ENCODE measurements at regions not wholly inside any gene's neighbourhood (a gene's known extent, or its start where the extent isn't known, plus 50 kb on each side); places are given as distances from the start of the nearest gene placed in this dataset.
A peak's percentile ranks its signal among the peaks of the same experiment; 100 is the strongest.

DNA sequence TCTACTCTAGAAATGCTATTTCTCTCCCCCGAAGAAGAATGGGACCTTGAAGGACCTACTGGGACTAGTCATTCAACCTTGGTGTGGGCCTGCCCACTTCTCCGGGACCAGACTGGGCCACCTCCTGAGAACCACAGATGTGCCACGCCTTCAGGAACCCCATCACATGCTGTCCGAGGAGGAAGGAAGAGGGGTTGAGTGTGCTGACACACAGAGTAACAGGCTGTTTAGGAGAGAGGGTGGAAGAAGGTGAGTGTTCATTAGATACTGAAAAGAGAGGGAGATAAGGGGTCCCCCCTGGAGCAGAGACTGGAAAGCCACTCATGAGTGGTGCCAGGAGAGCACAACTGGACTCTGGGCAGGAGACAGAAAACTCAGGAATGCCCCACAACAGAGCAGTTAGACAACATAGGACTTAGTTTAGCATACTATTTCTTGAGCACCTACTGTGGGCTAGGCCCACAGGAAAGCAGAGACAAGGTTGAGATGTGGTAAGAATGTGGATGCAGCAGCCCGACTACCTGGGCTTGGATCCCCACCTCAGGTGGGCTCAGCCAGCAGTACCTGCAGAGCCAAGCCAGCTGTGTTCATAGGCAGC is 286.4 kb upstream of the NCKAP5 start:
- WGBS, 2 donors (ENCODE audit: extremely low coverage in 2 of 2, insufficient read length in 2 of 2, insufficient replicate concordance in 1 of 2), result no CpG with 5 or more reads among the region's 5 CpGs
- H3K27me3 ChIP-seq (ENCODE audit: control insufficient read depth in 3 of 3, insufficient read depth in 3 of 3, low read depth in 1 of 3, low read length in 3 of 3), result no peaks in the 10 kb centered on the region
- H4K91ac ChIP-seq (ENCODE audit: low read depth, low read length, poor library complexity), result no peak overlapping the region
- no peak overlapping the region for H3K23ac ChIP-seq (ENCODE audit: low read depth, low read length, poor library complexity)
- H3K4me3 ChIP-seq (ENCODE audit: low read length in 2 of 2), result no peak overlapping the region
- H3K9ac ChIP-seq (ENCODE audit: low read depth, low read length, poor library complexity), result no peak overlapping the region
- no peak overlapping the region for H2BK12ac ChIP-seq (ENCODE audit: low read length)
- no peak overlapping the region for H3K4ac ChIP-seq (ENCODE audit: low read length)
- no peaks in the 10 kb centered on the region for H3K36me3 ChIP-seq (replicated peaks in 1 of 2; ENCODE audit: control insufficient read depth in 2 of 2, insufficient read depth in 2 of 2, low read length in 2 of 2)
- H3K27ac ChIP-seq (replicated peaks; ENCODE audit: low read length), result no peak overlapping the region
- no peak overlapping the region for H2BK15ac ChIP-seq (ENCODE audit: low read length)
- no peak overlapping the region for H3K18ac ChIP-seq (ENCODE audit: low read length)
- H3K9me3 ChIP-seq (replicated peaks in 1 of 2; ENCODE audit: control insufficient read depth in 2 of 2, insufficient read depth in 1 of 2, low read depth in 1 of 2, low read length in 2 of 2), result peaks cover 2 to 14% of the 10 kb centered on the region in 2 donors
- no peak for DNase-seq (ENCODE audit: low spot score)
- H2BK120ac ChIP-seq (ENCODE audit: low read depth, low read length), result no peak overlapping the region
- H2AK5ac ChIP-seq (ENCODE audit: low read depth, low read length), result no peak overlapping the region
- H4K8ac ChIP-seq (ENCODE audit: low read depth, low read length), result no peak overlapping the region
- H3K14ac ChIP-seq (ENCODE audit: low read length), result no peak overlapping the region
- no peaks in the 10 kb centered on the region for H3K4me1 ChIP-seq (ENCODE audit: control insufficient read depth in 2 of 2, insufficient read depth in 1 of 2, low read depth in 1 of 2, low read length in 2 of 2)
- H3K4me2 ChIP-seq (ENCODE audit: insufficient read depth, low read length, poor library complexity, severe bottlenecking), result no peak overlapping the region
- H2AFZ ChIP-seq (ENCODE audit: low read length), result no peak overlapping the region
- no peak overlapping the region for H2BK5ac ChIP-seq (ENCODE audit: low read length)
- no peaks in the 10 kb centered on the region for H3K79me1 ChIP-seq (ENCODE audit: low read depth, low read length)

DNA sequence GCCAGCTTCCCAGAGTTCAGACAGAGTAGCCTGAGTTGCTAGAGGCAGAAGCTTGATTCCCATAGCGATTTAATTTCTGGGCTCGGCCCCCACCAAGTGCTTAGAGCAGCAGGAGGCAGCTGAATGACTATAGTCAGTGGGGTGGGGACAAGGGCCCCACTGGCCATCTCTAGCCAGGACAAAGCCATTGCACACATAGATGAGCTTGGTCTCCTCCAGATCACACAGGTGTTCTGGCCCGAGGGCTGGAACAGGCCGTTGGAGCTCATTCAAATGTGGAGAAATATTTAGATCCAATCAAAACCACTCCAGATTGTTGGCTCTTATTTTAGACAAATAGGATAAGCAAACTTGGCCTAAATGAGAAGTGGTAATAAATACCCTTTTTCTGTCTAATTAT is 287.3 kb upstream of the NCKAP5 start:
- H3K9ac ChIP-seq (ENCODE audit: low read depth, low read length, poor library complexity), result peak overlapping the region; percentile 30
- H3K4me1 ChIP-seq (ENCODE audit: control insufficient read depth in 2 of 2, insufficient read depth in 1 of 2, low read depth in 1 of 2, low read length in 2 of 2), result no peaks in the 10 kb centered on the region
- H3K4me3 ChIP-seq (ENCODE audit: low read length in 2 of 2), result no peak overlapping the region
- no peaks in the 10 kb centered on the region for H3K79me1 ChIP-seq (ENCODE audit: low read depth, low read length)
- H3K4me2 ChIP-seq (ENCODE audit: insufficient read depth, low read length, poor library complexity, severe bottlenecking), result no peak overlapping the region
- WGBS, 2 donors (ENCODE audit: extremely low coverage in 2 of 2, insufficient read length in 2 of 2, insufficient replicate concordance in 1 of 2), result no CpG with 5 or more reads among the region's 4 CpGs
- no peak overlapping the region for H3K14ac ChIP-seq (ENCODE audit: low read length)
- no peak overlapping the region for H2BK120ac ChIP-seq (ENCODE audit: low read depth, low read length)
- no peak for DNase-seq (ENCODE audit: low spot score)
- no peak overlapping the region for H4K91ac ChIP-seq (ENCODE audit: low read depth, low read length, poor library complexity)
- H3K18ac ChIP-seq (ENCODE audit: low read length), result no peak overlapping the region
- H2BK15ac ChIP-seq (ENCODE audit: low read length), result no peak overlapping the region
- H4K8ac ChIP-seq (ENCODE audit: low read depth, low read length), result no peak overlapping the region
- H3K9me3 ChIP-seq (replicated peaks in 1 of 2; ENCODE audit: control insufficient read depth in 2 of 2, insufficient read depth in 1 of 2, low read depth in 1 of 2, low read length in 2 of 2), result peaks cover 2 to 14% of the 10 kb centered on the region in 2 donors
- H2AK5ac ChIP-seq (ENCODE audit: low read depth, low read length), result no peak overlapping the region
- H3K27ac ChIP-seq (replicated peaks; ENCODE audit: low read length), result no peak overlapping the region
- H3K4ac ChIP-seq (ENCODE audit: low read length), result no peak overlapping the region
- no peak overlapping the region for H3K23ac ChIP-seq (ENCODE audit: low read depth, low read length, poor library complexity)
- H3K27me3 ChIP-seq (ENCODE audit: control insufficient read depth in 3 of 3, insufficient read depth in 3 of 3, low read depth in 1 of 3, low read length in 3 of 3), result no peaks in the 10 kb centered on the region
- no peaks in the 10 kb centered on the region for H3K36me3 ChIP-seq (replicated peaks in 1 of 2; ENCODE audit: control insufficient read depth in 2 of 2, insufficient read depth in 2 of 2, low read length in 2 of 2)
- no peak overlapping the region for H2AFZ ChIP-seq (ENCODE audit: low read length)
- H2BK5ac ChIP-seq (ENCODE audit: low read length), result no peak overlapping the region
- no peak overlapping the region for H2BK12ac ChIP-seq (ENCODE audit: low read length)

DNA sequence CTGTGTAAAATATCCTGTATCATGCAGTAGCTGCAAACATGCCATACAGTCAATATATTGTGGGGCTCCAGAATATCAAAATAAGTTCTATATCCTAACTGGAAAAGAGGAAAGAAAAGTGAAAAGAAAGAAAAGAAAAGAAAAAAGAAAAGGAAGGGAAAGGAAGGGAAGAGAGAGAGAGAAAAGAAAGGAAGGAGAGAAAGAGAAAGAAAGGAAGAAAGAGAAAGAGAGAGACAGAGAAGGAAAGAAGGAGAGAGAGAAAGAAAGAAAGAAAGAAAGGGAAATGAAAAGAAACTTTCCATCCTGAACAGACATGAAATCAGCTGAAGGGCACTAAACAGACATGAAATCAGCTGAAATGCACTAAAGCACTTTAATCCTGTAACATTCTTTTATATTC is 288.4 kb upstream of the NCKAP5 start:
- no peak overlapping the region for H4K8ac ChIP-seq (ENCODE audit: low read depth, low read length)
- H3K4me3 ChIP-seq (ENCODE audit: low read length in 2 of 2), result no peak overlapping the region
- H3K79me1 ChIP-seq (ENCODE audit: low read depth, low read length), result no peaks in the 10 kb centered on the region
- no peak overlapping the region for H3K27ac ChIP-seq (replicated peaks; ENCODE audit: low read length)
- H4K91ac ChIP-seq (ENCODE audit: low read depth, low read length, poor library complexity), result no peak overlapping the region
- peaks cover 2 to 14% of the 10 kb centered on the region in 2 donors for H3K9me3 ChIP-seq (replicated peaks in 1 of 2; ENCODE audit: control insufficient read depth in 2 of 2, insufficient read depth in 1 of 2, low read depth in 1 of 2, low read length in 2 of 2)
- no peak overlapping the region for H3K9ac ChIP-seq (ENCODE audit: low read depth, low read length, poor library complexity)
- no peak overlapping the region for H3K23ac ChIP-seq (ENCODE audit: low read depth, low read length, poor library complexity)
- H2BK12ac ChIP-seq (ENCODE audit: low read length), result no peak overlapping the region
- H2AFZ ChIP-seq (ENCODE audit: low read length), result no peak overlapping the region
- H3K27me3 ChIP-seq (ENCODE audit: control insufficient read depth in 3 of 3, insufficient read depth in 3 of 3, low read depth in 1 of 3, low read length in 3 of 3), result no peaks in the 10 kb centered on the region
- no peak overlapping the region for H2BK120ac ChIP-seq (ENCODE audit: low read depth, low read length)
- H2BK15ac ChIP-seq (ENCODE audit: low read length), result no peak overlapping the region
- no peaks in the 10 kb centered on the region for H3K4me1 ChIP-seq (ENCODE audit: control insufficient read depth in 2 of 2, insufficient read depth in 1 of 2, low read depth in 1 of 2, low read length in 2 of 2)
- H3K36me3 ChIP-seq (replicated peaks in 1 of 2; ENCODE audit: control insufficient read depth in 2 of 2, insufficient read depth in 2 of 2, low read length in 2 of 2), result no peaks in the 10 kb centered on the region
- no peak overlapping the region for H3K4me2 ChIP-seq (ENCODE audit: insufficient read depth, low read length, poor library complexity, severe bottlenecking)
- H3K14ac ChIP-seq (ENCODE audit: low read length), result no peak overlapping the region
- H3K18ac ChIP-seq (ENCODE audit: low read length), result no peak overlapping the region
- no peak for DNase-seq (ENCODE audit: low spot score)
- no peak overlapping the region for H2AK5ac ChIP-seq (ENCODE audit: low read depth, low read length)
- H3K4ac ChIP-seq (ENCODE audit: low read length), result no peak overlapping the region
- no peak overlapping the region for H2BK5ac ChIP-seq (ENCODE audit: low read length)

DNA sequence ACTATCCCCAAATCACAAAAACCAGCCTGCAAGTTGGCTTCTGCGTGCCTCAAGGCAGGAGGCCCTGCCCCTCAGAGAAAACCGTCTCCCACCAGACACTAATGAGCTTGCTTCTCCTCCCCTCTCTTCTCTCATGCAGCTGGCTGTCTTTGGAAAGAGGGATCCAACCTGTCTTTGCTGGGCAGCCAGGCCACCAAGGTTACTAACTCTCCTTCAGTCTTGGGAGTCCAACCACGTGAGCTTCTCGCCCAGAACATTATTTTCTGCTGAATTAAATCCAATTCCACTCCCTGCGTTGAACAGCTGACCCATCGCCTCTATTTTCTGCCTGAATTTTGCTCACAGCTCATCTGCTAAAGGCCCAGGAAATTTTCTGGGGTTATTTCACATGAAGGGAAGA is 291.3 kb upstream of the NCKAP5 start:
- no peak overlapping the region for H4K8ac ChIP-seq (ENCODE audit: low read depth, low read length)
- no peak overlapping the region for H3K23ac ChIP-seq (ENCODE audit: low read depth, low read length, poor library complexity)
- H3K9me3 ChIP-seq (replicated peaks in 1 of 2; ENCODE audit: control insufficient read depth in 2 of 2, insufficient read depth in 1 of 2, low read depth in 1 of 2, low read length in 2 of 2), result peaks cover 0 to 8% of the 10 kb centered on the region in 2 donors
- no peak for DNase-seq (ENCODE audit: low spot score)
- H3K4me2 ChIP-seq (ENCODE audit: insufficient read depth, low read length, poor library complexity, severe bottlenecking), result no peak overlapping the region
- H2AFZ ChIP-seq (ENCODE audit: low read length), result no peak overlapping the region
- H3K18ac ChIP-seq (ENCODE audit: low read length), result no peak overlapping the region
- no peak overlapping the region for H2BK12ac ChIP-seq (ENCODE audit: low read length)
- no peak overlapping the region for H4K91ac ChIP-seq (ENCODE audit: low read depth, low read length, poor library complexity)
- H3K36me3 ChIP-seq (replicated peaks in 1 of 2; ENCODE audit: control insufficient read depth in 2 of 2, insufficient read depth in 2 of 2, low read length in 2 of 2), result no peaks in the 10 kb centered on the region
- no peak overlapping the region for H3K4ac ChIP-seq (ENCODE audit: low read length)
- H3K27me3 ChIP-seq (ENCODE audit: control insufficient read depth in 3 of 3, insufficient read depth in 3 of 3, low read depth in 1 of 3, low read length in 3 of 3), result peaks cover 0 to 3% (median 0%) of the 10 kb centered on the region in 3 experiments
- no peak overlapping the region for H3K27ac ChIP-seq (replicated peaks; ENCODE audit: low read length)
- no peak overlapping the region for H3K14ac ChIP-seq (ENCODE audit: low read length)
- no peak overlapping the region for H3K4me3 ChIP-seq (ENCODE audit: low read length in 2 of 2)
- no peaks in the 10 kb centered on the region for H3K4me1 ChIP-seq (ENCODE audit: control insufficient read depth in 2 of 2, insufficient read depth in 1 of 2, low read depth in 1 of 2, low read length in 2 of 2)
- no peak overlapping the region for H2AK5ac ChIP-seq (ENCODE audit: low read depth, low read length)
- H3K79me1 ChIP-seq (ENCODE audit: low read depth, low read length), result no peaks in the 10 kb centered on the region
- H2BK15ac ChIP-seq (ENCODE audit: low read length), result no peak overlapping the region
- H2BK5ac ChIP-seq (ENCODE audit: low read length), result no peak overlapping the region
- no peak overlapping the region for H3K9ac ChIP-seq (ENCODE audit: low read depth, low read length, poor library complexity)
- WGBS, 2 donors (ENCODE audit: extremely low coverage in 2 of 2, insufficient read length in 2 of 2, insufficient replicate concordance in 1 of 2), result no CpG with 5 or more reads among the region's 6 CpGs
- no peak overlapping the region for H2BK120ac ChIP-seq (ENCODE audit: low read depth, low read length)

Data from neuronal stem cell (in vitro differentiated cells).